Lower leg skin (tissue), 4 donors: ENCODE measurements at regions not wholly inside any gene's neighbourhood (a gene's known extent, or its start where the extent isn't known, plus 50 kb on each side); places are given as distances from the start of the nearest gene placed in this dataset.

ENCODE experiments used
- DNase-seq, 2 donors: peaks; one replicate each; pipeline ENCODE4 v3.0.0-alpha.2; 2019; ENCODE audit warnings: low spot score in 2 of 2
- H3K4me3 ChIP-seq: fragments of 200-600 bp; sonication (generic); 2 replicates; pipeline ENCODE4 v1.5.1; 2017; ENCODE audit warnings: mild to moderate bottlenecking, low read depth; ENCODE audit not compliant: poor library complexity, severe bottlenecking
- CTCF ChIP-seq, 3 donors: fragments of 450-650 bp; IDR thresholded peaks; one replicate each; pipeline ENCODE4 v1.5.1; 2016; ENCODE audit warnings: antibody characterized with exemption in 3 of 3, mild to moderate bottlenecking in 3 of 3, moderate library complexity in 2 of 3
- POLR2A ChIP-seq, 2 donors: fragments of 450-650 bp; IDR thresholded peaks; one replicate each; pipeline ENCODE4 v1.6.1; 2016 to 2017; ENCODE audit warnings: antibody characterized with exemption in 2 of 2, mild to moderate bottlenecking in 1 of 2, moderate library complexity in 1 of 2
- WGBS, 2 donors: methylation state at CpG; one replicate each; pipeline ENCODE4 v1.1.5; 2018; 5-methylcytosine and 5-hydroxymethylcytosine counted together
- intact Hi-C: fragments of 100-400 bp; cut with DNase I; formaldehyde crosslinking; loops from one replicate; pipeline ENCODE4 v1.15.0; 2023; ENCODE audit warnings: low total_unique reads

- intact Hi-C loops = no loop called here
- 98 to 99% methylated on average over 3 of the region's 3 CpGs for WGBS, 2 donors
- H3K4me3 ChIP-seq = no peak overlapping the region
- no peak for TF ChIP-seq POLR2A (IDR thresholded peaks at IDR 0.05)
- no peak for TF ChIP-seq CTCF (IDR thresholded peaks at IDR 0.05)
- no peak for DNase-seq
Measured at GRCh38 chr6:158249340-158249836, 62.9 kb upstream of the TULP4 start.

DNA sequence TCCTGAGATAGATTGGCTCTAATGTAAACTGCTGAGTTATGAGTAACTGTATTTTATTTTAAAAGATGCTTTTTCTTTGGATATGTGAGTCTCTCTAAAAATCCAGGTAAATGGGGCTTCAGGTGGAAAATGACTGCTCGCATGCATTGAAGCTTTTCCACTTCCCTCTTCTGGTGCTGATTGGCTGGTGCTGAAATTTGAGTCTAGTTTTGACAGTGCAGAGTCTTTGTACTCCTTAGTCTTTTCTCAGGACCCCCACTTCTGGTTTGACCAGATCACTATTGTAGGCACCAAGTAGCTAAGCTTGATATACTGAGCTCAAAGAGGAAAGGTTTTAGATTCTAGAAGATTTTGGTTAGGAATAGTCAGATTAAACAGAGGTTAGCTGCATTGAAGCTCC, 60.7 kb upstream of the TULP4 start:
- TF ChIP-seq POLR2A (IDR thresholded peaks at IDR 0.05) (no peak), CTCF (IDR thresholded peaks at IDR 0.05) (no peak)
- 84 to 100% methylated on average over 1 of the region's 1 CpG for WGBS, 2 donors
- no peak overlapping the region for H3K4me3 ChIP-seq
- no peak for DNase-seq
- intact Hi-C loops = no loop called here

- peak in 1 of 2 donors; percentile 15 for DNase-seq
- intact Hi-C loops = no loop called here
- no peak overlapping the region for H3K4me3 ChIP-seq
- TF ChIP-seq CTCF (IDR thresholded peaks at IDR 0.05) (no peak), POLR2A (IDR thresholded peaks at IDR 0.05) (no peak)
- WGBS, 2 donors = 84 to 97% methylated on average over 4 of the region's 4 CpGs
Measured at GRCh38 chr6:158253248-158253647, 59.0 kb upstream of the TULP4 start.

DNA sequence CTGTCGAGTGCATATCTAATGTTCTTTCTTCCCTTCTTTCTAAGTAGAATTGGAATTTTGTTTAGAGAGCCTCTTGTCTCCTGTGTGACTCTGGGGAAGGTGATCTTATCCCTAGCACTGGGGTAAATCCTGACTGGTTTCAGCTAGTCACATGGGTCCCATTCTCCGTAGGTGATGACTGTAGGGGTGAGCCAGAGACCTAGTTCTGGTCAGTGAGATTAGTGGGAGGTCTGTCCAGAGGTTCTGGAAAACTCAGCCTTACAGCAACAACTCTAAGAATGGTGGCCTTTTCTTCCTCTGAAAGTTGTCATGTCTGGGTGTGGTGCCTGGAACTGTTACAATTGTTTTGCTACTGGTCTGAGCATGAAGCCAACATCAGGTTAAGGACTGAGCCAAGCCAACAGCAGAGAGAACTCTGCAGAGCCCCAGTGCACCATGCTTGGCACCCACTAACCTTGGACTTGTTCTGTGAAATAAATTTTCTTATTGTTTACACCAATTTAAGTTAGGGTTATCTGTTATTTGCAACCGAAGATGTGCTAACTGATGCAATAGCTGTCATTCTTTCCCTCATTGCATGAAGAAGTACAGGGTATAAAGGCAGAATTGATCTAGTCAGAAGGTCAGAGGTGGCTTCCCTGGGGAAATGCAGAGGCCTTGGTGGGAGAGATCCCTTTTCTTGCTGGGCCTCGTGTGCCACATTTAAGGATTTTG, 56.8 kb upstream of the TULP4 start:
- DNase-seq = peak in 1 of 2 donors; percentile 50
- no peak overlapping the region for H3K4me3 ChIP-seq
- WGBS, 2 donors = 59 to 62% methylated on average over 4 of the region's 4 CpGs
- TF ChIP-seq CTCF (IDR thresholded peaks at IDR 0.05) = no peak
- TF ChIP-seq POLR2A (IDR thresholded peaks at IDR 0.05) = no peak
- intact Hi-C loops = no loop called here

GRCh38 chr6:158255989-158256601, 56.2 kb upstream of the TULP4 start:
- intact Hi-C loops = no loop called here

More at GRCh38 chr6:158255989-158256601, 56.2 kb upstream of the TULP4 start:
- no peak for TF ChIP-seq POLR2A (IDR thresholded peaks at IDR 0.05)
- no peak for TF ChIP-seq CTCF (IDR thresholded peaks at IDR 0.05)
- H3K4me3 ChIP-seq = no peak overlapping the region
- no peak for DNase-seq
- 88 to 92% methylated on average over 5 of the region's 5 CpGs for WGBS, 2 donors
